ENCODE measurements at regions not wholly inside any gene's neighbourhood (a gene's known extent, or its start where the extent isn't known, plus 50 kb on each side); places are given as distances from the start of the nearest gene placed in this dataset.

DNA sequence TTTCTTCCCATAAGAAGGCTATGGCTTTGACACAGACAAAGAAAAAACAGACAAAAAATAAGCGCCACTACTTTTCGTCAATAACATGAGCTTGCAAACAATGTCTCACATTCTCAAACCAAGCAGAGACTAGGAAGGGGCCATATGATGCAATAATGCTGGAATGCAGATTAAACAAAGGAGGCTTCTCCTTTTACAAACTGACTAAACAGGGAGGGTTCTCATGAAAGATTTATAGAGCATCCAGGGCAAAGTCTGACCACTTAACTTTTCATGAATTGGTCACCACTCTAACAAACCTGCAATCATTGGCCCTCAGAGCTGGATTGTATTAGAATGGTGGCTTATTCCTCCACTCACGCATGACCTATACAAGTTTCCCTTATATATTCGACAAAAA lies 663.3 kb upstream of the CHAC2 start:
- Histone ChIP-seq H3K9me3 (no peaks in the 10 kb centered on the region), H3K36me3 (no peaks in the 10 kb centered on the region), H3K27ac (no peak overlapping the region), H3K4me3 (no peak overlapping the region), H3K4me1 (no peaks in the 10 kb centered on the region), H3K27me3 (no peaks in the 10 kb centered on the region)
- WGBS, 2 donors (ENCODE audit: low coverage in 1 of 2) = 77 to 86% methylated on average over 3 to 4 of the region's 4 CpGs
- ATAC-seq = no peak
- TF ChIP-seq, protein P1, sequence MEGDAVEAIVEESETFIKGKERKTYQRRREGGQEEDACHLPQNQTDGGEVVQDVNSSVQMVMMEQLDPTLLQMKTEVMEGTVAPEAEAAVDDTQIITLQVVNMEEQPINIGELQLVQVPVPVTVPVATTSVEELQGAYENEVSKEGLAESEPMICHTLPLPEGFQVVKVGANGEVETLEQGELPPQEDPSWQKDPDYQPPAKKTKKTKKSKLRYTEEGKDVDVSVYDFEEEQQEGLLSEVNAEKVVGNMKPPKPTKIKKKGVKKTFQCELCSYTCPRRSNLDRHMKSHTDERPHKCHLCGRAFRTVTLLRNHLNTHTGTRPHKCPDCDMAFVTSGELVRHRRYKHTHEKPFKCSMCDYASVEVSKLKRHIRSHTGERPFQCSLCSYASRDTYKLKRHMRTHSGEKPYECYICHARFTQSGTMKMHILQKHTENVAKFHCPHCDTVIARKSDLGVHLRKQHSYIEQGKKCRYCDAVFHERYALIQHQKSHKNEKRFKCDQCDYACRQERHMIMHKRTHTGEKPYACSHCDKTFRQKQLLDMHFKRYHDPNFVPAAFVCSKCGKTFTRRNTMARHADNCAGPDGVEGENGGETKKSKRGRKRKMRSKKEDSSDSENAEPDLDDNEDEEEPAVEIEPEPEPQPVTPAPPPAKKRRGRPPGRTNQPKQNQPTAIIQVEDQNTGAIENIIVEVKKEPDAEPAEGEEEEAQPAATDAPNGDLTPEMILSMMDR (IDR thresholded peaks at IDR 0.05) = no peak
- TF ChIP-seq POLR2A (IDR thresholded peaks at IDR 0.05) (no peak), POLR2AphosphoS5 (IDR thresholded peaks at IDR 0.05) (no peak), EP300 (IDR thresholded peaks at IDR 0.05) (no peak)

DNA sequence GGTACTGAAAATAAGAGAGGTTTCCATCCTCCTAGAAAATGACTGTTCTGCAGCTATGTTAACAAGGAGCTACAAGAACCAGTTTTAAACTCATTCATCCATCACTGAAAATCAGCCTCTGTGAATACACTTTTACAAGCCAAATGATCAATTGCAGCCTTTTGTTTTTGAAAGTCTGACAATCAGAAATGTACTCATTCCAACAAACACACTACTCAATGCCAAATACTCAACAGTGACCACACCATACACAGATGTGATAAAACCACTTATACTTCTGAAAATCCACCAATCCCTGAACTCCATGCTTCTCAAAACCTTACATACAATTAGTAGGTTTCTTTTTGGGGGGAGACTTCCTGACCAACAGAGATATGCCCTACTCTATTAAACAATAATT lies 663.9 kb upstream of the CHAC2 start:
- Histone ChIP-seq H3K27ac (no peak overlapping the region), H3K9me3 (no peaks in the 10 kb centered on the region)

DNA sequence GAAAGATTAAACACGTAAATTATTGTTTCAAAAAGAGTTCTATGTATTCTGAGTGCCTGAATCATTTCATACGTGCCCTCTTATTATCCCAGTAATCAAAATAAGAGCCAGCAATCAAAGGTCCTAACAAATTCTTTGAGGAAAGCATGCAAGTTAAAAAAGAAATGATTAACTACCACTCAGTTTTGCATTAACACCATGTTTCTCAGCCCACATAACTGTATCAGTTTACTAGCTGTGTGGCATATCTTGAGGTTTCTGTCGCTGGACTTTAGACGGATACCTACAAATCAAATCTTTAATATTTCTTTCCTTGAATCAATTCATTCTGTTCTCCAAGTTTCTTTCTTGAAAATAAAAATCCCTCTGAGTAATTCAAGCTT lies 668.9 kb upstream of the CHAC2 start:
- H3K4me1 ChIP-seq = no peaks in the 10 kb centered on the region
- no peaks in the 10 kb centered on the region for H3K36me3 ChIP-seq
- ATAC-seq = no peak
- no peak overlapping the region for H3K27ac ChIP-seq
- H3K4me3 ChIP-seq = no peak overlapping the region
- TF ChIP-seq POLR2AphosphoS5 (IDR thresholded peaks at IDR 0.05) (no peak), POLR2A (IDR thresholded peaks at IDR 0.05) (no peak), EP300 (IDR thresholded peaks at IDR 0.05) (no peak)
- TF ChIP-seq, protein P1 (IDR thresholded peaks at IDR 0.05) = no peak
- H3K9me3 ChIP-seq = no peaks in the 10 kb centered on the region
- no peaks in the 10 kb centered on the region for H3K27me3 ChIP-seq
- WGBS, 2 donors (ENCODE audit: low coverage in 1 of 2) = 73 to 77% methylated on average over 4 of the region's 4 CpGs

More for the DNA sequence above, 663.9 kb upstream of the CHAC2 start:
- H3K4me1 ChIP-seq = no peaks in the 10 kb centered on the region
- ATAC-seq = no peak
- TF ChIP-seq POLR2A (IDR thresholded peaks at IDR 0.05) (no peak), POLR2AphosphoS5 (IDR thresholded peaks at IDR 0.05) (no peak), EP300 (IDR thresholded peaks at IDR 0.05) (no peak)
- TF ChIP-seq, protein P1 (IDR thresholded peaks at IDR 0.05) = no peak
- no peaks in the 10 kb centered on the region for H3K36me3 ChIP-seq
- no peak overlapping the region for H3K4me3 ChIP-seq
- H3K27me3 ChIP-seq = no peaks in the 10 kb centered on the region

DNA sequence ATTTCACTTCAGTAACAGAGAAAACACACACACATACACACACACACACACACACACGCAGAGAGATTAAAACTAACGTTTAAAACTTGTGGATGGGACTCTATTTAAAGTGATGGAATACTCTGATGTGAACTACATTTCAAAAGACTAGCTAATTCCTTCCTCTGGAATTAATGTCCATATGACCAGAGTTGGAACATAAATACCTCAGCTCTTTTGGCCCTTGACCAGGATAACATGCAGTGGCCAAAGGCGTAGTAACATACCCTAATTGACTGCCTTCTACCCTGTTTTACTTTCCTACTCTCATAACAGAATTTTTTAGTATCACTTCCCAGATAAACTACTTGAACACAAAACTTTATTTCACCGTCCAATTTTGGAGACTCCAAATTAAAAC lies 671.3 kb upstream of the CHAC2 start:
- ATAC-seq = no peak
- no peaks in the 10 kb centered on the region for H3K9me3 ChIP-seq
- no peak overlapping the region for H3K4me3 ChIP-seq
- TF ChIP-seq POLR2A (IDR thresholded peaks at IDR 0.05) = no peak
- no peaks in the 10 kb centered on the region for H3K27me3 ChIP-seq
- no peaks in the 10 kb centered on the region for H3K4me1 ChIP-seq
- WGBS, 2 donors (ENCODE audit: low coverage in 1 of 2) = 40 to 57% methylated on average over 4 of the region's 4 CpGs
- H3K27ac ChIP-seq = no peak overlapping the region
- no peaks in the 10 kb centered on the region for H3K36me3 ChIP-seq

DNA sequence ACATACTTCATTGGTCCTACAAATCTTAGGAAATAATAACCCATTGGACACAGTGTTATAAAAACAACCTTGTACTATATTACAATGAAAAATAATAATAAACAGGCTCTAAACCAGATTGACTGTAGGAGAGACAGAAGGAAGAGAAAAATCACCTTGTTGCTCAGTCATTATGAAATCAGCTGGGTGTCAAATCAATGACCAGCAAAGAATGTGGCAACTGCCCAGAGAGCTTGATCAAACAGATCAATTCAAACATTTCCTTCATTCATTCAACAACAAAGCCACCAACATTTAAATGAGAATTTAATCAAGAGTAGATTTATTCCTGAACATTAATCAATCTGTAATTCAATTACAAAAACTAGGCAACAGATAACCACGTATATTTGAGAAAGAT lies 671.9 kb upstream of the CHAC2 start:
- no peaks in the 10 kb centered on the region for H3K27me3 ChIP-seq
- no peak for TF ChIP-seq POLR2AphosphoS5 (IDR thresholded peaks at IDR 0.05)
- TF ChIP-seq, protein P1 (IDR thresholded peaks at IDR 0.05) = no peak
- no peak for TF ChIP-seq POLR2A (IDR thresholded peaks at IDR 0.05)
- no peak for TF ChIP-seq EP300 (IDR thresholded peaks at IDR 0.05)
- H3K9me3 ChIP-seq = no peaks in the 10 kb centered on the region
- no peak overlapping the region for H3K4me3 ChIP-seq
- 64 to 65% methylated on average over 1 of the region's 1 CpG for WGBS, 2 donors (ENCODE audit: low coverage in 1 of 2)
- H3K4me1 ChIP-seq = no peaks in the 10 kb centered on the region
- no peaks in the 10 kb centered on the region for H3K36me3 ChIP-seq
- ATAC-seq = no peak
- no peak overlapping the region for H3K27ac ChIP-seq

DNA sequence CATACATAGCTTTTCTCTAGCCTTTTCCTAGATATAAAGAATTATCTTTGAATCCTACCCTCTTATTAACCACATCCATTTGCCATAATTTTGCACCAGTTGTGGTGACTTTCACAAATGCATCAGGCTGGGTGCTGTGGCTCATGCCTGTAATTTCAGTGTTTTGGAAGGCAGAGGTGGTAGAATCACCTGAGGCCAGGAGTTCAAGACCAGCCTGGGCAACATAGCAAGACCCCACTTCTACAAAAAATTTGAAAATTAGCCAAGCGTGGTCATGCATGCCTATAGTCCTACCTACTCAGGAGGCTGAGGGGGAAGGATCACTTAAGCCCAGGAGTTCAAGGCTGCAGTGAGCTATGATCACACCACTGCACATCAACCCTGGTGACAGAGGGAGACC lies 672.4 kb upstream of the CHAC2 start:
- H3K27me3 ChIP-seq = no peaks in the 10 kb centered on the region
- no peak for TF ChIP-seq POLR2AphosphoS5 (IDR thresholded peaks at IDR 0.05)
- TF ChIP-seq, protein P1 (IDR thresholded peaks at IDR 0.05) = no peak
- no peak for TF ChIP-seq POLR2A (IDR thresholded peaks at IDR 0.05)
- H3K4me1 ChIP-seq = no peaks in the 10 kb centered on the region
- H3K9me3 ChIP-seq = no peaks in the 10 kb centered on the region
- no peaks in the 10 kb centered on the region for H3K36me3 ChIP-seq
- 92 to 100% methylated on average over 1 of the region's 1 CpG for WGBS, 2 donors (ENCODE audit: low coverage in 1 of 2)
- no peak overlapping the region for H3K4me3 ChIP-seq
- H3K27ac ChIP-seq = no peak overlapping the region
- ATAC-seq = no peak
